HCT116 (cell line): ENCODE measurements at regions not wholly inside any gene's neighbourhood (a gene's known extent, or its start where the extent isn't known, plus 50 kb on each side); places are given as distances from the start of the nearest gene placed in this dataset.

Experiments
- ATAC-seq: fragments of 200-7000 bp; cut with Tn5 transposase; 2 replicates; pipeline ENCODE4 v1.9.1; 2020; ENCODE audit warnings: mild to moderate bottlenecking, moderate library complexity
- BruUV-seq: library from RNA; stranded (reverse); fragments of 400-500 nt; replicated peaks from 2 replicates; lab custom pipeline; 2021; lab: Mats Ljungman, UMichigan
- CTCF ChIA-PET: fragments of 300-600 bp; sonication (Branson Sonifier 250); formaldehyde crosslinking; loops from one replicate; lab custom pipeline; 2021; ENCODE audit warnings: antibody characterized with exemption; lab: Charles Lee
- POLR2A ChIA-PET: fragments of 300-600, 350-600 bp; sonication (Branson Sonifier 250); formaldehyde crosslinking; loops from one replicate; lab custom pipeline; 2021; ENCODE audit warnings: antibody characterized with exemption; lab: Charles Lee
- RAD21 ChIA-PET, 2 experiments: fragments of 300-600 bp; sonication (Branson Sonifier 250); formaldehyde crosslinking; loops; one replicate each; lab custom pipeline; 2023; ENCODE audit warnings: low total read pairs in 2 of 2; ENCODE audit not compliant: uncharacterized antibody in 2 of 2, unreplicated experiment in 2 of 2, low non-redundant PET in 1 of 2; lab: Charles Lee
- DNase-seq: peaks from one replicate; pipeline ENCODE4 v3.0.0-alpha.2; 2010; ENCODE audit warnings: low read depth, low spot score
- H2AFZ ChIP-seq: fragments of 200-600 bp; shearing (Covaris generic), sonication (generic); 2 replicates; pipeline ENCODE4 v1.6.1; 2017; ENCODE audit warnings: low read depth, mixed run types, mixed read lengths, antibody characterized with exemption, low read length; ENCODE audit not compliant: poor library complexity, severe bottlenecking
- H3K27ac ChIP-seq: 2 replicates; pipeline ENCODE4 v1.5.1; 2012; ENCODE audit warnings: low read depth, low read length
- H3K27me3 ChIP-seq: fragments of 200-600 bp; sonication (generic); 2 replicates; pipeline ENCODE4 v1.6.1; 2016; ENCODE audit warnings: mixed run types, low read length, mixed read lengths; ENCODE audit not compliant: insufficient read depth
- H3K36me3 ChIP-seq, 2 experiments: fragments of 200-500 bp in 1 of 2; fragments of 200-600 bp in 1 of 2; sonication (Bioruptor generic) in 1 of 2; sonication (generic) in 1 of 2; 2 replicates each; pipeline versions ENCODE4 v1.5.1 to v1.6.1; 2014 to 2016; ENCODE audit warnings: low read length in 2 of 2, inconsistent platforms in 1 of 2, mixed read lengths in 1 of 2, mixed run types in 1 of 2; ENCODE audit not compliant: insufficient read depth in 2 of 2, control insufficient read depth in 1 of 2
- H3K4me1 ChIP-seq, 2 experiments: fragments of 200-600 bp in 1 of 2; sonication (generic) in 1 of 2; 2 replicates each; pipeline versions ENCODE4 v1.5.1 to v1.6.1; 2012 to 2017; ENCODE audit warnings: low read length in 2 of 2, inconsistent platforms in 1 of 2, mild to moderate bottlenecking in 1 of 2, mixed read lengths in 1 of 2, mixed run types in 1 of 2, moderate library complexity in 1 of 2; ENCODE audit not compliant: insufficient read depth in 2 of 2, control insufficient read depth in 1 of 2
- H3K4me2 ChIP-seq: fragments of 200-600 bp; sonication (generic); 2 replicates; pipeline ENCODE4 v1.6.1; 2017; ENCODE audit warnings: mixed run types, low read length, mixed read lengths
- H3K4me3 ChIP-seq, 2 experiments: fragments of 200-600 bp in 1 of 2; sonication (generic) in 1 of 2; replicated peaks in 1 of 2; 2 replicates each; pipeline ENCODE4 v1.5.1; 2011 to 2016; ENCODE audit warnings: low read length in 2 of 2, control low read depth in 1 of 2, low read depth in 1 of 2, mild to moderate bottlenecking in 1 of 2, mixed read lengths in 1 of 2, mixed run types in 1 of 2
- H3K79me2 ChIP-seq: fragments of 200-600 bp; sonication (generic); 2 replicates; pipeline ENCODE4 v1.6.1; 2017; ENCODE audit warnings: mild to moderate bottlenecking, mixed run types, low read length, moderate library complexity, mixed read lengths; ENCODE audit not compliant: insufficient read depth
- H3K9ac ChIP-seq: fragments of 200-600 bp; sonication (generic); 2 replicates; pipeline ENCODE4 v1.6.1; 2016; ENCODE audit warnings: low read length, mixed read lengths
- H3K9me2 ChIP-seq: fragments of 200-600 bp; sonication (generic), shearing (Covaris generic); 2 replicates; pipeline ENCODE4 v1.6.1; 2017; ENCODE audit warnings: mixed run types, mild to moderate bottlenecking, moderate library complexity; ENCODE audit not compliant: insufficient read depth
- H3K9me3 ChIP-seq, 2 experiments: fragments of 200-500 bp in 1 of 2; fragments of 200-600 bp in 1 of 2; sonication (Bioruptor generic) in 1 of 2; sonication (generic) in 1 of 2; 2 replicates each; pipeline ENCODE4 v1.6.1; 2014 to 2017; ENCODE audit warnings: low read length in 2 of 2, mixed read lengths in 2 of 2, inconsistent platforms in 1 of 2, low read depth in 1 of 2, mild to moderate bottlenecking in 1 of 2, mixed run types in 1 of 2, moderate library complexity in 1 of 2; ENCODE audit not compliant: control insufficient read depth in 1 of 2, insufficient read depth in 1 of 2
- H4K20me1 ChIP-seq: fragments of 200-600 bp; sonication (generic), shearing (Covaris generic); 2 replicates; pipeline ENCODE4 v1.6.1; 2017; ENCODE audit warnings: mixed run types, mild to moderate bottlenecking, moderate library complexity; ENCODE audit not compliant: insufficient read depth
- CBX3 ChIP-seq: IDR thresholded peaks from 2 replicates; pipeline ENCODE4 v1.6.1; 2012; ENCODE audit warnings: low read depth
- CEBPB ChIP-seq: IDR thresholded peaks from 2 replicates; pipeline ENCODE4 v1.6.1; 2012; ENCODE audit warnings: low read depth
- CTCF ChIP-seq, 3 experiments: fragments of 200-600 bp in 1 of 3; sonication (generic) in 1 of 3; IDR thresholded peaks in 2 of 3; conservative IDR thresholded peaks in 1 of 3; 2 replicates each; pipeline ENCODE4 v1.5.1; 2012 to 2017; ENCODE audit warnings: low read depth in 2 of 3, low read length in 2 of 3, antibody characterized with exemption in 1 of 3, borderline replicate concordance in 1 of 3, control low read depth in 1 of 3, mild to moderate bottlenecking in 1 of 3, mixed read lengths in 1 of 3, mixed run types in 1 of 3, moderate library complexity in 1 of 3; ENCODE audit not compliant: insufficient read depth in 1 of 3
- EZH2 ChIP-seq: fragments of 200-600 bp; sonication (generic); IDR thresholded peaks from 2 replicates; pipeline ENCODE4 v1.6.1; 2017; ENCODE audit warnings: antibody characterized with exemption, mixed run types
- RAD21 ChIP-seq: IDR thresholded peaks from 2 replicates; pipeline ENCODE4 v1.6.1; 2012; ENCODE audit warnings: low read depth, mild to moderate bottlenecking
- SIN3A ChIP-seq: IDR thresholded peaks from 2 replicates; pipeline ENCODE4 v1.6.1; 2012; ENCODE audit warnings: low read depth
- YY1 ChIP-seq: IDR thresholded peaks from 2 replicates; pipeline ENCODE4 v1.6.1; 2011; ENCODE audit warnings: low read length, low read depth, moderate library complexity, mild to moderate bottlenecking; ENCODE audit not compliant: insufficient replicate concordance; ENCODE audit errors: extremely low read depth
- intact Hi-C: fragments of 100-400 bp; cut with micrococcal nuclease; formaldehyde crosslinking; loops from 2 replicates; pipeline ENCODE4 v1.10.0; 2022
- TF ChIP-seq, protein P1 (sequence below): IDR thresholded peaks from 2 replicates; pipeline ENCODE4 v1.6.1; 2012
- TF ChIP-seq, protein P2 (sequence below): IDR thresholded peaks from 2 replicates; pipeline ENCODE4 v1.6.1; 2012
- TF ChIP-seq, protein P3 (sequence below): IDR thresholded peaks from 2 replicates; pipeline ENCODE4 v1.6.1; 2012; ENCODE audit warnings: low read depth

- Histone ChIP-seq H3K27me3 (no peaks in the 10 kb centered on the region), H3K79me2 (no peaks in the 10 kb centered on the region), H3K27ac (no peak overlapping the region), H3K4me3 (no peak overlapping the region), H3K9me3 (no peaks in the 10 kb centered on the region), H3K9ac (no peak overlapping the region), H3K9me2 (no peaks in the 10 kb centered on the region), H3K4me1 (no peaks in the 10 kb centered on the region), H3K4me2 (no peak overlapping the region), H3K36me3 (no peaks in the 10 kb centered on the region), H4K20me1 (no peaks in the 10 kb centered on the region), H2AFZ (peak overlapping the region; percentile 95)
- ChIA-PET POLR2A (no interaction called here), RAD21 (interaction anchor here in 1 of 2 experiments (0.5 kb wide), 1 partner anchor 375 kb away, joined by 3 read pairs; no protein-coding TSS in a partner anchor), CTCF (interaction anchor here (0.7 to 1.4 kb wide), 2 partner anchors 26 to 156 kb away, joined by 3 read pairs; no protein-coding TSS in a partner anchor)
- peak; percentile 79 for ATAC-seq
- peak; percentile 12 for DNase-seq
- intact Hi-C loops = loop anchor here (10.0 kb wide), 1 partner anchor 474 kb away; no protein-coding TSS in a partner anchor
- TF ChIP-seq, protein P1, sequence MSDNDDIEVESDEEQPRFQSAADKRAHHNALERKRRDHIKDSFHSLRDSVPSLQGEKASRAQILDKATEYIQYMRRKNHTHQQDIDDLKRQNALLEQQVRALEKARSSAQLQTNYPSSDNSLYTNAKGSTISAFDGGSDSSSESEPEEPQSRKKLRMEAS = 0 out of 2 replicates have a peak, but pooled peaks have one; percentile 10
- 0 out of 2 replicates have a peak, but pooled peaks have one; percentile 20 for TF ChIP-seq CEBPB
- TF ChIP-seq CTCF (IDR thresholded peaks at IDR 0.05 in 2 of 3, conservative IDR thresholded peaks at IDR 0.05 in 1 of 3; ENCODE audit: borderline replicate concordance in 1 of 3, insufficient read depth in 1 of 3, low read depth in 2 of 3, low read length in 2 of 3) = peak; percentile 37 to 78 (median 48); a peak in 5 of 6 replicates
- TF ChIP-seq EZH2 = no peak
- TF ChIP-seq, protein P2, sequence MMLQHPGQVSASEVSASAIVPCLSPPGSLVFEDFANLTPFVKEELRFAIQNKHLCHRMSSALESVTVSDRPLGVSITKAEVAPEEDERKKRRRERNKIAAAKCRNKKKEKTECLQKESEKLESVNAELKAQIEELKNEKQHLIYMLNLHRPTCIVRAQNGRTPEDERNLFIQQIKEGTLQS = no peak
- no peak for TF ChIP-seq SIN3A
- no peak for TF ChIP-seq CBX3
- TF ChIP-seq YY1 = no peak
- TF ChIP-seq, protein P3, sequence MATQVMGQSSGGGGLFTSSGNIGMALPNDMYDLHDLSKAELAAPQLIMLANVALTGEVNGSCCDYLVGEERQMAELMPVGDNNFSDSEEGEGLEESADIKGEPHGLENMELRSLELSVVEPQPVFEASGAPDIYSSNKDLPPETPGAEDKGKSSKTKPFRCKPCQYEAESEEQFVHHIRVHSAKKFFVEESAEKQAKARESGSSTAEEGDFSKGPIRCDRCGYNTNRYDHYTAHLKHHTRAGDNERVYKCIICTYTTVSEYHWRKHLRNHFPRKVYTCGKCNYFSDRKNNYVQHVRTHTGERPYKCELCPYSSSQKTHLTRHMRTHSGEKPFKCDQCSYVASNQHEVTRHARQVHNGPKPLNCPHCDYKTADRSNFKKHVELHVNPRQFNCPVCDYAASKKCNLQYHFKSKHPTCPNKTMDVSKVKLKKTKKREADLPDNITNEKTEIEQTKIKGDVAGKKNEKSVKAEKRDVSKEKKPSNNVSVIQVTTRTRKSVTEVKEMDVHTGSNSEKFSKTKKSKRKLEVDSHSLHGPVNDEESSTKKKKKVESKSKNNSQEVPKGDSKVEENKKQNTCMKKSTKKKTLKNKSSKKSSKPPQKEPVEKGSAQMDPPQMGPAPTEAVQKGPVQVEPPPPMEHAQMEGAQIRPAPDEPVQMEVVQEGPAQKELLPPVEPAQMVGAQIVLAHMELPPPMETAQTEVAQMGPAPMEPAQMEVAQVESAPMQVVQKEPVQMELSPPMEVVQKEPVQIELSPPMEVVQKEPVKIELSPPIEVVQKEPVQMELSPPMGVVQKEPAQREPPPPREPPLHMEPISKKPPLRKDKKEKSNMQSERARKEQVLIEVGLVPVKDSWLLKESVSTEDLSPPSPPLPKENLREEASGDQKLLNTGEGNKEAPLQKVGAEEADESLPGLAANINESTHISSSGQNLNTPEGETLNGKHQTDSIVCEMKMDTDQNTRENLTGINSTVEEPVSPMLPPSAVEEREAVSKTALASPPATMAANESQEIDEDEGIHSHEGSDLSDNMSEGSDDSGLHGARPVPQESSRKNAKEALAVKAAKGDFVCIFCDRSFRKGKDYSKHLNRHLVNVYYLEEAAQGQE = no peak
- TF ChIP-seq RAD21 = peak; percentile 46; the same call in 1 of the 2 replicates
- BruUV-seq = no TSS peak
Measured at GRCh38 chr3:182710557-182711157, 82.6 kb upstream of the ATP11B start.
